MM.1S (cell line): ENCODE measurements at regions not wholly inside any gene's neighbourhood (a gene's known extent, or its start where the extent isn't known, plus 50 kb on each side); places are given as distances from the start of the nearest gene placed in this dataset.

Experiments used
- DNase-seq: peaks from one replicate; pipeline ENCODE4 v3.0.0-alpha.2; 2015
- H2AFZ ChIP-seq: fragments of 300-600 bp; sonication (generic); 2 replicates; pipeline ENCODE4 v1.6.0; 2016; ENCODE audit warnings: antibody characterized with exemption, low read length
- H3F3A ChIP-seq: fragments of 300-600 bp; sonication (generic); 2 replicates; pipeline ENCODE4 v1.6.1; 2016; ENCODE audit warnings: mild to moderate bottlenecking, antibody characterized with exemption, low read length, moderate library complexity, mixed read lengths; ENCODE audit not compliant: insufficient read depth
- H3K27ac ChIP-seq: fragments of 300-600 bp; sonication (generic); 2 replicates; pipeline ENCODE4 v1.5.1; 2016; ENCODE audit warnings: mild to moderate bottlenecking, low read length
- H3K27me3 ChIP-seq: fragments of 300-600 bp; sonication (generic); replicated peaks from 2 replicates; pipeline ENCODE4 v1.6.0; 2016; ENCODE audit warnings: low read length; ENCODE audit not compliant: insufficient read depth
- H3K36me3 ChIP-seq: fragments of 300-600 bp; sonication (generic); replicated peaks from 2 replicates; pipeline ENCODE4 v1.6.1; 2016; ENCODE audit warnings: mild to moderate bottlenecking, low read length, mixed read lengths; ENCODE audit not compliant: insufficient read depth
- H3K4me1 ChIP-seq: fragments of 300-600 bp; sonication (generic); 2 replicates; pipeline ENCODE4 v1.6.1; 2016; ENCODE audit warnings: low read length, mixed read lengths
- H3K4me2 ChIP-seq: fragments of 300-600 bp; sonication (generic); 2 replicates; pipeline ENCODE4 v1.6.0; 2016; ENCODE audit warnings: low read depth, low read length
- H3K4me3 ChIP-seq: fragments of 300-600 bp; sonication (generic); 2 replicates; pipeline ENCODE4 v1.5.1; 2016; ENCODE audit warnings: low read length, mixed read lengths
- H3K79me2 ChIP-seq: fragments of 300-600 bp; sonication (generic); 2 replicates; pipeline ENCODE4 v1.6.1; 2016; ENCODE audit warnings: mixed run types, low read length, mixed read lengths
- H3K9ac ChIP-seq: fragments of 300-600 bp; sonication (generic); 2 replicates; pipeline ENCODE4 v1.6.1; 2016; ENCODE audit warnings: low read length, mixed read lengths
- H3K9me2 ChIP-seq: fragments of 300-600 bp; sonication (generic); replicated peaks from 2 replicates; pipeline ENCODE4 v1.6.1; 2016; ENCODE audit warnings: mild to moderate bottlenecking, low read length, mixed read lengths; ENCODE audit not compliant: insufficient read depth
- H3K9me3 ChIP-seq: fragments of 300-600 bp; sonication (generic); replicated peaks from 2 replicates; pipeline ENCODE4 v1.6.1; 2016; ENCODE audit warnings: mild to moderate bottlenecking, low read length, mixed read lengths; ENCODE audit not compliant: insufficient read depth
- H4K20me1 ChIP-seq: fragments of 300-600 bp; sonication (generic); 2 replicates; pipeline ENCODE4 v1.6.1; 2016; ENCODE audit warnings: mild to moderate bottlenecking, low read length, moderate library complexity, mixed read lengths; ENCODE audit not compliant: insufficient read depth
- CTCF ChIP-seq: fragments of 300-600 bp; sonication (generic); IDR thresholded peaks from 2 replicates; pipeline ENCODE4 v1.5.1; 2016; ENCODE audit warnings: antibody characterized with exemption, low read length, mixed read lengths
- EZH2 ChIP-seq: fragments of 300-600 bp; sonication (generic); optimal IDR thresholded peaks from 2 replicates; pipeline ENCODE3; 2017; ENCODE audit warnings: low read depth, mild to moderate bottlenecking, antibody characterized with exemption, low read length, mixed read lengths
- EZH2phosphoT487 ChIP-seq: fragments of 300-600 bp; sonication (generic); IDR thresholded peaks from 2 replicates; pipeline ENCODE4 v1.6.1; 2018; ENCODE audit warnings: antibody characterized with exemption, low read length

- no peak for DNase-seq
- no peak overlapping the region for H2AFZ ChIP-seq
- no peak overlapping the region for H3K27ac ChIP-seq
- no peaks in the 10 kb centered on the region for H4K20me1 ChIP-seq
- H3K9me2 ChIP-seq: no peaks in the 10 kb centered on the region
- no peaks in the 10 kb centered on the region for H3K4me1 ChIP-seq
- H3K27me3 ChIP-seq: no peaks in the 10 kb centered on the region
- H3K9ac ChIP-seq: no peak overlapping the region
- TF ChIP-seq CTCF: no peak
- no peak for TF ChIP-seq EZH2phosphoT487
- TF ChIP-seq EZH2: no peak
- H3F3A ChIP-seq: no peaks in the 10 kb centered on the region
- H3K4me2 ChIP-seq: no peak overlapping the region
- H3K4me3 ChIP-seq: no peak overlapping the region
- no peaks in the 10 kb centered on the region for H3K36me3 ChIP-seq
- H3K9me3 ChIP-seq: no peaks in the 10 kb centered on the region
- no peaks in the 10 kb centered on the region for H3K79me2 ChIP-seq
These were observed 52.4 kb upstream of the EEPD1 start for GRCh38 chr7:36100634-36101033.
